Right cardiac atrium (tissue), 5 donors: ENCODE measurements at regions not wholly inside any gene's neighbourhood (a gene's known extent, or its start where the extent isn't known, plus 50 kb on each side); places are given as distances from the start of the nearest gene placed in this dataset.
"Not testable (repeated sequence)": the region's sequence is repeated elsewhere in the genome, so short reads cannot be mapped to it uniquely, and the experiment has no call there.

Experiments used
- ATAC-seq, 2 donors: fragments of 200-7000 bp; cut with Tn5 transposase; one replicate each; pipeline versions ENCODE4 v1.8.0 to v1.9.1; 2020; ENCODE audit warnings: moderate library complexity in 2 of 2, mild to moderate bottlenecking in 1 of 2
- DNase-seq, 3 donors: peaks; one replicate each; pipeline ENCODE4 v3.0.0-alpha.2; 2020
- H3K27ac ChIP-seq: one replicate; pipeline ENCODE4 v1.5.1; 2013; ENCODE audit warnings: mild to moderate bottlenecking, low read length, control low read depth, moderate library complexity
- H3K27me3 ChIP-seq: one replicate; pipeline ENCODE4 v1.6.1; 2013; ENCODE audit not compliant: control insufficient read depth, insufficient read depth
- H3K4me1 ChIP-seq: one replicate; pipeline ENCODE4 v1.6.1; 2013; ENCODE audit warnings: low read length; ENCODE audit not compliant: control insufficient read depth, insufficient read depth
- H3K4me3 ChIP-seq: one replicate; pipeline ENCODE4 v1.5.1; 2013; ENCODE audit warnings: low read length, control low read depth
- H3K9me3 ChIP-seq: one replicate; pipeline ENCODE4 v1.6.1; 2013; ENCODE audit warnings: low read length; ENCODE audit not compliant: control insufficient read depth
- WGBS: extraction: QIAGEN DNeasy Blood & Tissue Kit; methylation state at CpG from one replicate; pipeline ENCODE4 v1.1.7; 2013; 5-methylcytosine and 5-hydroxymethylcytosine counted together
- intact Hi-C, 4 donors: fragments of 100-400 bp; cut with DNase I; formaldehyde crosslinking; loops; one replicate each; pipeline versions ENCODE4 v1.11.0 to v1.14.0; 2022 to 2023
- donor health status: healthy with polysubstance abuse.
- donor health status: DM: no; HTN: yes; CAD: no.
- donor health status: DM: no; HTN: no; CAD: no.
- donor health status: DM: no; HTN: yes; CAD: no; lungs with severe emphysema.
- donor health status: DM: yes; HTN: yes; CAD: no.

DNA sequence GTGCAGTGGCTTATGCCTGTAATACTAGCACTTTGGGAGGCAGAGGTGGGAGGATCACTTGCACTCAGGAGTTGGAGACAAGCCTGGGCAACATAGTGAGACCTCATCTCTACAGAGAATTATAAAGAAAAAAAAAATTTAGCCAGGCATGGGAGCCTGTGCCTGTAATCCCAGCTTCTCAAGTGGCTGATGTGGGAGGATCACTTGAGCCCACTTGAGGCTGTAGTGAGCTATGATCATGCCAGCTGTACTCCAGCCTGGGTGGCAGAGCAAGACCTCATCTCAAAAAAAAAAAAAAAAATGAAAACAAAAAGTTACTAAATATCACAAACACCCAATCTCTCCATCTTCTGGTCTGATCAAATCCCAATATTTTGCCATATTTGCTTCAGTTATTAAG lies 142.6 kb downstream of the DAZ2 start:
- H3K9me3 ChIP-seq, H3K27me3 ChIP-seq, H3K4me1 ChIP-seq, intact Hi-C loops, DNase-seq, H3K4me3 ChIP-seq, H3K27ac ChIP-seq: not testable (repeated sequence)
- ATAC-seq: peak in 1 of 2 donors; percentile 56

- intact Hi-C loops: not testable (repeated sequence)
Observed at GRCh38 chrY:23363239-23363997, 144.1 kb downstream of the DAZ2 start.

DNA sequence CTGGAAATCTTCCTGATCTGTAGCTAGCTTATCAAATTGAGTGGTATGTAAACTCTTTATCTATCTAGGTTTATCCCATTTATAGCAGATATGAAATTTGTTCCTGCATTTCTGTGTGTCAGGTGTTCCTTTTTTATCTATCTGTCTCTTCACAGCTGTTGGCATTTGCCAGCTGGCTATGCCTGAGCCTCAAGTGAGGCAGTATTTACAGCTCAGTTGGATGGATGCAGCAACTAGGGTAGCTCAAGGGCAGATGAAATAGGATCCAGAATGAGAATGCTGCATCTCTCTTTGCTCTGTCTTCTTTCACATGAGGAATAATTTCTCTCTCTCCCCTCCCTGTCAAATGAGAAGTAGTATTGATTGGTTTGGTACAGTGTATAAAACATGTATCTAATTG lies 144.8 kb downstream of the DAZ2 start:
- H3K4me1 ChIP-seq, DNase-seq, intact Hi-C loops, H3K9me3 ChIP-seq, ATAC-seq, H3K27ac ChIP-seq, H3K27me3 ChIP-seq, H3K4me3 ChIP-seq: not testable (repeated sequence)

More at GRCh38 chrY:23363239-23363997, 144.1 kb downstream of the DAZ2 start:
- not testable (repeated sequence) for H3K27ac ChIP-seq, H3K4me1 ChIP-seq, DNase-seq, H3K9me3 ChIP-seq, H3K4me3 ChIP-seq, H3K27me3 ChIP-seq
- WGBS: no CpG with 5 or more reads among the region's 1 CpG
- ATAC-seq: peak in 1 of 2 donors; percentile 63

DNA sequence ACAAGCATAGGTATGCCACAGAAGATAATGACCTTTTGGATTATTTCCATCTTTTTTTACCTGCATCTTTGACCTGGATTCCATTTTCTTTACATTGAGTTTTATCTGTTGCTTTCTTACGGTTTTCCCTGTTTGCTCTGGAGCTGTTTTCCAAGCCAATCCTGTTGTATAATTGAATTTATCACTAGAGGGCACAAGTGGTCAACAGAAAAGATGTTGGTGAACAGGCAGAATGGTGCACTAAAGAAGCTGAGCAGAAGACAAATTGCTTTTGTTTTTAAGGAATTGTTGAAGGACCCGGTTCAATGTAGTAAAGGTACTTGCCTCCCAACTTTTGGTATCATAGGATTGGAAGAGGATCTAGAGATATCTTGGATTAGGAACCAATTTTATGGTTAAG lies 177.8 kb downstream of the DAZ2 start:
- ATAC-seq, DNase-seq, intact Hi-C loops, H3K4me1 ChIP-seq, H3K9me3 ChIP-seq, H3K27ac ChIP-seq, H3K27me3 ChIP-seq, H3K4me3 ChIP-seq: not testable (repeated sequence)
- no CpG with 5 or more reads among the region's 2 CpGs for WGBS

DNA sequence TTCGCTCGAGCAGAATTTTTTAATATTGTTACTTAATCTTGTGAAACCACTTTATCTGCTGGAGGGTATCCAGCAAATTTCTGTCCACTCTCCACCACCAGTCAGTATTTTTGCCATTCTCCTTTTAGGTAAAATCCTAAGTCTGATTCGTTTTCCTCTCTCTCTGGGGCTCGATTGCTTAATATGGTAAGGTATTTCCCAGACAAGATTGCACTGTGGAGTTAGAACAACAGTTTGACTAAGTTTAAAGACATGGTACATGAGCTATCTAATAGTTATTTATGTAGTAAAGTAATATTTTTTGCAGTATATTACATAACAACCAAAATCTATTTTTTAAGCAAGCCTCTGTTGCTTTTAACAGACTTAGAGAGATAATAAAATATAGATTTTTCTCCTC lies 181.9 kb downstream of the DAZ2 start:
- H3K4me1 ChIP-seq, H3K27ac ChIP-seq, DNase-seq, H3K9me3 ChIP-seq, intact Hi-C loops, H3K27me3 ChIP-seq, H3K4me3 ChIP-seq: not testable (repeated sequence)
- ATAC-seq: peak in 1 of 2 donors; percentile 48
- no CpG with 5 or more reads among the region's 4 CpGs for WGBS

DNA sequence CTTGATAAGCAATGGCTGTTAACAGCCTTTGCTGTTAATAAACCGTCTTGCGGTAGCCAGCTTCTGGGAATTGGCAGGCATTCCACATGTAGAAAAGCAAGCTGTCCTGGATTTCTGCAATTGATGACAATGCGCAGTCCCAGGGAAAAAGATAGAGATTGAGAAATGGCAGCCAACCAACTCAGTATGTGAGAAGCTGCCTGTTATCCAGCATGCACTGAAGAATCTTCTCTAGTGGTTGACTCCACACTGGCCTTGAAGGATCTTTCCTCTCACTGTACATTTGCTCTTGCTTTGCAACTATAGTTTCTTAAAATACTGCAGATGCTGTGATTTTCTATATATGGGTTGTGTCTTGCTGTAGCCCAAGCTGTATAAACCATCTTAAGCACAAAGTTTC lies 182.5 kb downstream of the DAZ2 start:
- peak in 1 of 2 donors; percentile 45 for ATAC-seq
- DNase-seq, H3K27ac ChIP-seq, intact Hi-C loops, H3K27me3 ChIP-seq, H3K9me3 ChIP-seq, H3K4me3 ChIP-seq, H3K4me1 ChIP-seq: not testable (repeated sequence)
- no CpG with 5 or more reads among the region's 3 CpGs for WGBS

DNA sequence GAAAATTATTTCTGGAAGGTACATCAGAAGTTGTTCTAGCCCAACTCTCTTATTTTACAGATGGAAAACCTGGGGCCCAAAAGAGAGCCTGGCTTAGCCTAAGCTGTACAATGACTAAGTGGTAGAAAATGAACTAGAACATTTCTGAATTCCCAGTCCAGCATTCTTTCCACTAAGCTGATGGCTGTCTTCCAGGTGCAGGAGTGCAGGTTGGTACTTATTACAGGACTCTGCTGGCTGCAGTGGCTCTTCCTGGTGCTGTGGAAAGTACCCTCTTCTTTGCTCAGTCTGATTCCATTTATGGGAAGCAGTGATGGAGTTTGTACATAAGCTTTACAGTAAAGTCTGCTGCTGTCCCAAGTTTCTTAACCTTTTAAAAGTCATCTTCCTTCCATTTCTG lies 196.6 kb downstream of the DAZ2 start:
- H3K27me3 ChIP-seq, DNase-seq, H3K9me3 ChIP-seq, H3K4me1 ChIP-seq, intact Hi-C loops, H3K27ac ChIP-seq, H3K4me3 ChIP-seq: not testable (repeated sequence)
- ATAC-seq: peak in 1 of 2 donors; percentile 31

- intact Hi-C loops, ATAC-seq, H3K4me1 ChIP-seq, H3K9me3 ChIP-seq, H3K27ac ChIP-seq, H3K27me3 ChIP-seq, H3K4me3 ChIP-seq, DNase-seq: not testable (repeated sequence)
- WGBS: no CpG with 5 or more reads among the region's 6 CpGs
Observed at GRCh38 chrY:23429264-23429663, 209.9 kb downstream of the DAZ2 start.

DNA sequence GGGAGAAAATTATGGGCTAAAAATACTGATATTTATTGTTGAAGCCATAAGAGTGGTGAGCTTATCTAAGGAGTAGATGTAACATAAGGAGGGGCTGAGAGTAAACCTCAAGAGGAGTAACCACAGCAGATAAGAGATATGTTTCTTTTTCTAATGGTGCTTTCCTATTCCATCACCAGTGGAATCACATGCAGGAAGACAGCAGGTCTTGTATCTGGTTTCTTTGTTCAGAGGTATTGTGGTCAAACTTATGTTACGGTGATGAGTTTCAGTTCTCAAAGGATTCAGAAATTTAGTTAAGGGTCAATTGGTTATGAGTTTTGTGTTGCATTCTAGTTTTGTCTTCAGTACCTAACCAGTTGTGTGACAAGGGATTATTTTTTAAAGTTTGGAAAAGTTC lies 225.4 kb downstream of the DAZ2 start:
- ATAC-seq, H3K9me3 ChIP-seq, intact Hi-C loops, H3K4me3 ChIP-seq, H3K4me1 ChIP-seq, H3K27me3 ChIP-seq, DNase-seq, H3K27ac ChIP-seq: not testable (repeated sequence)
- no CpG with 5 or more reads among the region's 1 CpG for WGBS

GRCh38 chrY:23445225-23445624 lies 225.9 kb downstream of the DAZ2 start:
- H3K4me1 ChIP-seq, H3K9me3 ChIP-seq, H3K27me3 ChIP-seq, ATAC-seq, intact Hi-C loops, H3K4me3 ChIP-seq, DNase-seq, H3K27ac ChIP-seq: not testable (repeated sequence)
- no CpG with 5 or more reads among the region's 1 CpG for WGBS

DNA sequence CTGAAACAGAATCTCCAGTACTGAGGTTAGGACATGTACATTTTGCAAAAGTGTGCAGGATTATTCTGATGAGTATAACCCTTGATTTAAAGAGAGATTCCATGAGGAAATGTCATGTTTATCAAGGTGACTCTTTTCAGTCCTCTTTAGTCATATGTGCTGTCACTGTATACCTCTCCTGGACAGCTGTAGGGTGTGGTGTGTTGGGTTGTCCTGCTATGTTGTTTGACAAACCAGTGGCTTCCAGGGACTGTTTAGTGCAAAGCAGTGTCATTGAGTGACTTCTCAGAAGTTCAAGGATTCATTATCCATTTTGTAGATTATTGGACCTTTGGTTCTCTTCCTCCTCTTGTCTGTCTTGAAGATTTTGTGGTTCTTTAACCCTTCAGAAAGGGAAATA lies 236.3 kb downstream of the DAZ2 start:
- H3K27ac ChIP-seq, H3K4me3 ChIP-seq, H3K27me3 ChIP-seq, ATAC-seq, DNase-seq, intact Hi-C loops, H3K9me3 ChIP-seq, H3K4me1 ChIP-seq: not testable (repeated sequence)

- H3K4me1 ChIP-seq, H3K9me3 ChIP-seq, DNase-seq, ATAC-seq, H3K27me3 ChIP-seq, H3K27ac ChIP-seq, intact Hi-C loops, H3K4me3 ChIP-seq: not testable (repeated sequence)
- no CpG with 5 or more reads among the region's 2 CpGs for WGBS
Observed at GRCh38 chrY:23502883-23503282, 283.6 kb downstream of the DAZ2 start.
